HepG2 (cell line): ENCODE measurements at regions not wholly inside any gene's neighbourhood (a gene's known extent, or its start where the extent isn't known, plus 50 kb on each side); places are given as distances from the start of the nearest gene placed in this dataset.
A peak's percentile ranks its signal among the peaks of the same experiment; 100 is the strongest.

Experiments
- ATAC-seq: fragments of 200-7000 bp; cut with Tn5 transposase; 3 replicates; pipeline ENCODE4 v1.9.1; 2020; ENCODE audit warnings: mild to moderate bottlenecking, moderate library complexity
- BruUV-seq: library from RNA; stranded (reverse); fragments of 400-500 nt; replicated peaks from 2 replicates; lab custom pipeline; 2021; lab: Mats Ljungman, UMichigan
- CTCF ChIA-PET: fragments of 300-600 bp; formaldehyde crosslinking; extraction: SDS; loops from one replicate; lab custom pipeline; 2021; ENCODE audit warnings: low total read pairs, inconsistent platforms, low intra/inter-chr PET ratio; lab: Yijun Ruan, JAX
- POLR2A ChIA-PET: fragments of 350-600 bp; sonication (Branson Sonifier 250); formaldehyde crosslinking; loops from one replicate; lab custom pipeline; 2020; ENCODE audit warnings: antibody characterized with exemption, inconsistent platforms; lab: Yijun Ruan, JAX
- DNase-seq: peaks from one replicate; pipeline ENCODE4 v3.0.0-alpha.2; 2015; ENCODE audit warnings: low spot score
- FAIRE-seq: peaks from 3 replicates; lab custom pipeline; 2011; peaks lifted over from hg19 to GRCh38; lab: Jason Lieb, UNC
- H2AFZ ChIP-seq: one replicate; pipeline ENCODE4 v1.6.1; 2011; ENCODE audit warnings: low read length, inconsistent platforms
- H3K27ac ChIP-seq: fragments of 300-600 bp; 3 replicates; pipeline ENCODE4 v1.8.0; 2011; ENCODE audit warnings: mixed run types, mild to moderate bottlenecking, mixed read lengths, low read length, inconsistent platforms; ENCODE audit not compliant: insufficient read depth; ENCODE audit errors: extremely low read length
- H3K27me3 ChIP-seq, 2 experiments: fragments of 200-600 bp in 1 of 2; 2 replicates in 1 of 2; 3 replicates in 1 of 2; pipeline versions ENCODE4 v1.6.0 to v1.8.0; 2011; ENCODE audit warnings: low read length in 2 of 2, mild to moderate bottlenecking in 2 of 2, moderate library complexity in 2 of 2, inconsistent platforms in 1 of 2; ENCODE audit not compliant: insufficient read depth in 2 of 2, control insufficient read depth in 1 of 2
- H3K36me3 ChIP-seq, 2 experiments: fragments of 200-600 bp in 1 of 2; replicated peaks in 1 of 2; 2 replicates in 1 of 2; 3 replicates in 1 of 2; pipeline versions ENCODE4 v1.5.1 to v1.8.0; 2011; ENCODE audit warnings: low read length in 2 of 2, inconsistent platforms in 1 of 2; ENCODE audit not compliant: insufficient read depth in 2 of 2, control insufficient read depth in 1 of 2
- H3K4me1 ChIP-seq: 2 replicates; pipeline ENCODE4 v1.5.1; 2012; ENCODE audit warnings: low read length, inconsistent platforms; ENCODE audit not compliant: insufficient read depth
- H3K4me2 ChIP-seq: 2 replicates; pipeline ENCODE4 v1.6.0; 2011; ENCODE audit warnings: low read depth, low read length, inconsistent platforms
- H3K4me3 ChIP-seq, 3 experiments: fragments of 200-600 bp in 1 of 3; sonication (generic), shearing (Covaris generic) in 1 of 3; replicated peaks in 1 of 3; 2 replicates each; pipeline ENCODE4 v1.5.1; 2011 to 2016; ENCODE audit warnings: low read length in 3 of 3, inconsistent platforms in 2 of 3, low read depth in 2 of 3, mild to moderate bottlenecking in 2 of 3, control low read depth in 1 of 3, mixed read lengths in 1 of 3; ENCODE audit not compliant: insufficient read depth in 1 of 3
- H3K79me2 ChIP-seq: one replicate; pipeline ENCODE4 v1.6.1; 2011; ENCODE audit warnings: low read length, inconsistent platforms; ENCODE audit not compliant: insufficient read depth
- H3K9ac ChIP-seq: 2 replicates; pipeline ENCODE4 v1.6.0; 2011; ENCODE audit warnings: mild to moderate bottlenecking, low read depth, low read length, inconsistent platforms; ENCODE audit not compliant: insufficient read depth
- H3K9me3 ChIP-seq: 2 replicates; pipeline ENCODE4 v1.5.1; 2012; ENCODE audit warnings: mild to moderate bottlenecking, low read length
- H4K20me1 ChIP-seq: 2 replicates; pipeline ENCODE4 v1.6.0; 2011; ENCODE audit warnings: inconsistent platforms, mild to moderate bottlenecking, low read length, moderate library complexity; ENCODE audit not compliant: insufficient read depth
- ATM ChIP-seq: fragments of 450-650 bp; IDR thresholded peaks from 2 replicates; pipeline ENCODE4 v1.7.1; 2017; ENCODE audit warnings: mild to moderate bottlenecking, borderline replicate concordance
- FOXO1 ChIP-seq: sonication (generic); formaldehyde crosslinking; IDR thresholded peaks from 2 replicates; pipeline ENCODE4 v1.4.0; 2020; ENCODE audit warnings: missing genetic modification reagents
- FOXO4 ChIP-seq: sonication (generic); formaldehyde crosslinking; conservative IDR thresholded peaks from 2 replicates; pipeline ENCODE4 v1.8.1; 2023; ENCODE audit warnings: missing genetic modification reagents
- IKZF5 ChIP-seq: IDR thresholded peaks from 2 replicates; pipeline ENCODE4 v1.6.1; 2018; ENCODE audit warnings: missing genetic modification reagents, mild to moderate bottlenecking, missing compliant biosample characterization
- MNT ChIP-seq: fragments of 450-650 bp; IDR thresholded peaks from 2 replicates; pipeline ENCODE4 v1.6.1; 2016
- MTA1 ChIP-seq: sonication (generic); formaldehyde crosslinking; IDR thresholded peaks from 2 replicates; pipeline ENCODE4 v1.4.0; 2020; ENCODE audit warnings: missing genetic modification reagents, mild to moderate bottlenecking, borderline replicate concordance
- ZBTB26 ChIP-seq: IDR thresholded peaks from 2 replicates; pipeline ENCODE4 v1.6.1; 2016; ENCODE audit warnings: missing compliant biosample characterization, missing genetic modification reagents, borderline replicate concordance
- ZNF768 ChIP-seq: sonication (generic); formaldehyde crosslinking; IDR thresholded peaks from 2 replicates; pipeline ENCODE4 v1.4.0; 2020; ENCODE audit warnings: missing genetic modification reagents
- ZNF780A ChIP-seq: sonication (generic); formaldehyde crosslinking; IDR thresholded peaks from 2 replicates; pipeline ENCODE4 v1.8.0; 2022; ENCODE audit warnings: mild to moderate bottlenecking, missing genetic modification reagents, moderate library complexity
- WGBS: methylation state at CpG from one replicate; pipeline ENCODE4 v1.1.6; 2017; ENCODE audit warnings: low lambda C conversion rate; 5-methylcytosine and 5-hydroxymethylcytosine counted together
- in situ Hi-C: cut with HindIII; loops from 2 replicates; pipeline ENCODE4 v1.10.0; 2017; ENCODE audit warnings: low pct_unique_long_range_greater_than_20kb; ENCODE audit not compliant: extremely low pct_ligation_motif_present
- intact Hi-C: fragments of 100-400 bp; cut with micrococcal nuclease; formaldehyde crosslinking; loops from one replicate; pipeline ENCODE4 v1.10.0; 2022; ENCODE audit not compliant: unreplicated experiment

GRCh38 chr2:7951490-7951889 is 730.4 kb upstream of the ID2 start:
- Histone ChIP-seq H3K27me3 (peaks cover 0 to 43% of the 10 kb centered on the region in 2 experiments; a peak in 4 of 5 replicates), H3K79me2 (no peaks in the 10 kb centered on the region), H2AFZ (no peak overlapping the region), H3K4me1 (peaks cover 14% of the 10 kb centered on the region), H3K27ac (no peak overlapping the region), H4K20me1 (no peaks in the 10 kb centered on the region), H3K4me2 (no peak overlapping the region), H3K36me3 (no peaks in the 10 kb centered on the region), H3K4me3 (no peak overlapping the region), H3K9ac (no peak overlapping the region), H3K9me3 (no peaks in the 10 kb centered on the region)
- intact Hi-C loops (no loop called here), in situ Hi-C loops (no loop called here)
- ChIA-PET CTCF (no interaction called here), POLR2A (no interaction called here)
- ATAC-seq (no peak), FAIRE-seq (no peak), DNase-seq (no peak)
- WGBS, result 98% methylated on average over 1 of the region's 1 CpG
- BruUV-seq, result no TSS peak
- no peak for TF ChIP-seq ZBTB26 (CRISPR knock-in tag)
- peak; percentile 52; the same call in 1 of the 2 replicates for TF ChIP-seq ZNF768 (CRISPR knock-in tag)

- Histone ChIP-seq H4K20me1 (no peaks in the 10 kb centered on the region), H3K36me3 (no peaks in the 10 kb centered on the region), H3K79me2 (no peaks in the 10 kb centered on the region)
- no peak for FAIRE-seq
- ATAC-seq, result no peak; the same call in 1 of the 3 replicates
- TF ChIP-seq ZNF780A (CRISPR knock-in tag) (no peak), MTA1 (CRISPR knock-in tag) (no peak), FOXO4 (no peak), IKZF5 (CRISPR knock-in tag) (no peak), MNT (no peak), FOXO1 (no peak), ATM (no peak)
- TF ChIP-seq, all 625 proteins: peak for 0
- no TSS peak for BruUV-seq
- H3K27me3 ChIP-seq, result peaks cover 0 to 47% of the 10 kb centered on the region in 2 experiments; a peak in 4 of 5 replicates
- peaks cover 14% of the 10 kb centered on the region for H3K4me1 ChIP-seq
- intact Hi-C loops (no loop called here), in situ Hi-C loops (no loop called here)
- WGBS, result 41% methylated on average over 15 of the region's 15 CpGs
- H3K27ac ChIP-seq, result no peak overlapping the region
- H3K9me3 ChIP-seq, result no peaks in the 10 kb centered on the region
- DNase-seq, result no peak
- no peak overlapping the region for H3K4me3 ChIP-seq
- H3K9ac ChIP-seq, result no peak overlapping the region
- no peak overlapping the region for H3K4me2 ChIP-seq
- POLR2A ChIA-PET, result no interaction called here
- CTCF ChIA-PET, result no interaction called here
- H2AFZ ChIP-seq, result no peak overlapping the region
Measured at GRCh38 chr2:7952046-7952745, 729.7 kb upstream of the ID2 start.
